ENCODE measurements at regions not wholly inside any gene's neighbourhood (a gene's known extent, or its start where the extent isn't known, plus 50 kb on each side); places are given as distances from the start of the nearest gene placed in this dataset.

DNA sequence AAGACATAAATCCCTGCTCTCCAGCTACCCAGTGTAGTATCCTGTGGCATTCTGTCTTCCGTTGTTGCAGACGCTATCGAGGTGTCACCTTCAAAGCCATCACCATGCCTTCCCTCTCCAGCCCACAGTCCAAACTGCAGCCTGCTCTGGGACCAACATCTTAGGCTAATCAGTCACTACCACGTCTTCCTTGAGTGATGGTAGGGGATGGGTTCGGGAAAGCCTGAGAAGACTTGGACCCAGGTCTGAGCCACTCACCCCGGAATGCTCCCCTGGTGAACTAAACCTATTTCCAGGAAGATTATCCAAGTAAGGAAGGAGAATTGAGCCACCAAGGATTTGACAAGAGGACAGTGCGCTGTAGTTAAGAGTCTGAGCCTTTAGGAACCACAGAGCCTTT lies 52.9 kb upstream of the IRX1 start:
- CTCF ChIA-PET = no interaction called here
- peaks cover 3% of the 10 kb centered on the region for H3K9me3 Mint-ChIP-seq (ENCODE audit: low read depth)
- H3K36me3 Mint-ChIP-seq (ENCODE audit: low read depth) = no peaks in the 10 kb centered on the region

DNA sequence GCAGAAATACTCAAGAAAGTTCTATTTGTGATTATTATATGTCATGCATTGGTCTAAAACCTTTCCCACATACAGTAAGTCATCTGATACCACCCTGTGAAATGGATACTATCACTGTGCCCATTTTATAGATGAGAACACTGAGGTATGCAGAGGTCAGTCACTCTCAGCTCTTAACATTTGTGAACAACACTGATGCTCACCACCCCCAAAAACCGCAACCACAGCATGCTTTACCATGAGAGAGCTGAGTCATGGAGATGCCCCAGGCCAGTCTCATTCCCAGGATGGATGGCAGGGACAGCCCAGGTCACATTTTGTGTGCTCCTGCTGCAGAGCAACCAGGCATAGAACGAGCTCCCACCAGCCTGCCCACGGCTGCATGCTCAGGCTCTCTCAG lies 53.5 kb upstream of the IRX1 start:
- H3K36me3 Mint-ChIP-seq (ENCODE audit: low read depth) = no peaks in the 10 kb centered on the region
- POLR2A ChIA-PET = no interaction called here

More for the DNA sequence above, 52.9 kb upstream of the IRX1 start:
- no peaks in the 10 kb centered on the region for H3K27me3 Mint-ChIP-seq
- POLR2A ChIA-PET = no interaction called here
- intact Hi-C loops (cut with DNase I, micrococcal nuclease) = no loop called here
- H3K27ac Mint-ChIP-seq = no peak overlapping the region
- H3K4me3 Mint-ChIP-seq = no peak overlapping the region
- ATAC-seq (no peak), DNase-seq (no peak)
- H3K4me1 Mint-ChIP-seq = no peaks in the 10 kb centered on the region

GRCh38 chr5:3538886-3539285 lies 56.7 kb upstream of the IRX1 start:
- ChIA-PET POLR2A (no interaction called here), CTCF (no interaction called here)
- no peaks in the 10 kb centered on the region for H3K27me3 Mint-ChIP-seq
- H3K4me3 Mint-ChIP-seq = no peak overlapping the region
- DNase-seq = no peak
- no peaks in the 10 kb centered on the region for H3K36me3 Mint-ChIP-seq (ENCODE audit: low read depth)
- intact Hi-C loops (cut with DNase I, micrococcal nuclease) = no loop called here
- H3K4me1 Mint-ChIP-seq = no peaks in the 10 kb centered on the region
- H3K27ac Mint-ChIP-seq = no peak overlapping the region
- peaks cover 2% of the 10 kb centered on the region for H3K9me3 Mint-ChIP-seq (ENCODE audit: low read depth)
- ATAC-seq = no peak

More for the DNA sequence above, 53.5 kb upstream of the IRX1 start:
- no peak overlapping the region for H3K27ac Mint-ChIP-seq
- H3K9me3 Mint-ChIP-seq (ENCODE audit: low read depth) = peaks cover 3% of the 10 kb centered on the region
- CTCF ChIA-PET = no interaction called here
- no peaks in the 10 kb centered on the region for H3K27me3 Mint-ChIP-seq
- H3K4me3 Mint-ChIP-seq = no peak overlapping the region
- DNase-seq (no peak), ATAC-seq (no peak)
- intact Hi-C loops (cut with DNase I, micrococcal nuclease) = no loop called here
- H3K4me1 Mint-ChIP-seq = no peaks in the 10 kb centered on the region

GRCh38 chr5:3537942-3538341 lies 57.7 kb upstream of the IRX1 start:
- H3K9me3 Mint-ChIP-seq (ENCODE audit: low read depth) = peaks cover 7% of the 10 kb centered on the region
- DNase-seq = no peak
- H3K4me1 Mint-ChIP-seq = no peaks in the 10 kb centered on the region
- H3K27ac Mint-ChIP-seq = no peak overlapping the region
- intact Hi-C loops (cut with DNase I, micrococcal nuclease) = no loop called here
- no peak overlapping the region for H3K4me3 Mint-ChIP-seq
- CTCF ChIA-PET = no interaction called here
- POLR2A ChIA-PET = no interaction called here
- H3K27me3 Mint-ChIP-seq = no peaks in the 10 kb centered on the region
- no peak for ATAC-seq
- H3K36me3 Mint-ChIP-seq (ENCODE audit: low read depth) = no peaks in the 10 kb centered on the region

- ChIA-PET CTCF (no interaction called here), POLR2A (no interaction called here)
- no peaks in the 10 kb centered on the region for H3K36me3 Mint-ChIP-seq (ENCODE audit: low read depth)
These were observed 60.0 kb upstream of the IRX1 start for GRCh38 chr5:3535414-3536211.

DNA sequence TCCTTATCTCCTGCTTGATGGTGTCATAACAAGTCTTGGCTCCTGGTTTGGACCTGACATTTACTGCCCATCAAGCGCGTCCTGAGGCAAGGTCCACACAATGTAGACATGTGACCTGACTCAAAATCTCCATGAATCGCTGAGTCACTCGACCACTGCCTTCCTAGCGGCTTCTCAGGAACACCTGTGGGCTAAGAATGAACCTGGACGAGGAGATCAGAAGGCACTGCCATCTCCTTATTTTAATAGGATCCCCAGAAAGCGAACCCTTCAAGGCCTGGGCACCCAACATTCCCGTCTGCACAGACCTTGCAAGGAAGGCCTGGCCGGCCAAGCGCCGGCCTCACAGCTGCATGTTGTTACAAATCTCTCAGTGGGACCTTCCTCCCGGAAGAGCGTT lies 60.6 kb upstream of the IRX1 start:
- H3K4me1 Mint-ChIP-seq = no peaks in the 10 kb centered on the region
- H3K27me3 Mint-ChIP-seq = no peaks in the 10 kb centered on the region
- no peak overlapping the region for H3K27ac Mint-ChIP-seq
- CTCF ChIA-PET = no interaction called here
- ATAC-seq (no peak), DNase-seq (no peak)
- H3K9me3 Mint-ChIP-seq (ENCODE audit: low read depth) = peaks cover 7% of the 10 kb centered on the region
- POLR2A ChIA-PET = no interaction called here
- no peak overlapping the region for H3K4me3 Mint-ChIP-seq
- intact Hi-C loops (cut with DNase I, micrococcal nuclease) = no loop called here
- H3K36me3 Mint-ChIP-seq (ENCODE audit: low read depth) = no peaks in the 10 kb centered on the region

More at GRCh38 chr5:3535414-3536211, 60.0 kb upstream of the IRX1 start:
- no peak for ATAC-seq
- H3K9me3 Mint-ChIP-seq (ENCODE audit: low read depth) = peaks cover 7% of the 10 kb centered on the region
- intact Hi-C loops (cut with DNase I, micrococcal nuclease) = no loop called here
- H3K4me1 Mint-ChIP-seq = no peaks in the 10 kb centered on the region
- no peaks in the 10 kb centered on the region for H3K27me3 Mint-ChIP-seq
- H3K4me3 Mint-ChIP-seq = no peak overlapping the region
- H3K27ac Mint-ChIP-seq = no peak overlapping the region
- DNase-seq = no peak

- ChIA-PET CTCF (no interaction called here), POLR2A (interaction anchor here (0.7 kb wide), 1 partner anchor 1218 kb away, joined by 6 read pairs; no protein-coding TSS in a partner anchor)
- Mint-ChIP-seq H3K27me3 (no peaks in the 10 kb centered on the region), H3K9me3 (ENCODE audit: low read depth) (peaks cover 8% of the 10 kb centered on the region), H3K36me3 (ENCODE audit: low read depth) (no peaks in the 10 kb centered on the region), H3K4me3 (no peak overlapping the region), H3K4me1 (no peaks in the 10 kb centered on the region), H3K27ac (no peak overlapping the region)
- intact Hi-C loops (cut with DNase I, micrococcal nuclease) = no loop called here
- ATAC-seq = no peak
- DNase-seq = no peak
These were observed 64.2 kb upstream of the IRX1 start for GRCh38 chr5:3531320-3531986.

GRCh38 chr5:3530251-3530650 lies 65.4 kb upstream of the IRX1 start:
- CTCF ChIA-PET = no interaction called here
- H3K4me1 Mint-ChIP-seq = no peaks in the 10 kb centered on the region
- POLR2A ChIA-PET = no interaction called here
- no peaks in the 10 kb centered on the region for H3K36me3 Mint-ChIP-seq (ENCODE audit: low read depth)
- H3K4me3 Mint-ChIP-seq = no peak overlapping the region
- intact Hi-C loops (cut with DNase I, micrococcal nuclease) = no loop called here
- DNase-seq (no peak), ATAC-seq (no peak)
- H3K27me3 Mint-ChIP-seq = no peaks in the 10 kb centered on the region
- no peak overlapping the region for H3K27ac Mint-ChIP-seq
- peaks cover 13% of the 10 kb centered on the region for H3K9me3 Mint-ChIP-seq (ENCODE audit: low read depth)

DNA sequence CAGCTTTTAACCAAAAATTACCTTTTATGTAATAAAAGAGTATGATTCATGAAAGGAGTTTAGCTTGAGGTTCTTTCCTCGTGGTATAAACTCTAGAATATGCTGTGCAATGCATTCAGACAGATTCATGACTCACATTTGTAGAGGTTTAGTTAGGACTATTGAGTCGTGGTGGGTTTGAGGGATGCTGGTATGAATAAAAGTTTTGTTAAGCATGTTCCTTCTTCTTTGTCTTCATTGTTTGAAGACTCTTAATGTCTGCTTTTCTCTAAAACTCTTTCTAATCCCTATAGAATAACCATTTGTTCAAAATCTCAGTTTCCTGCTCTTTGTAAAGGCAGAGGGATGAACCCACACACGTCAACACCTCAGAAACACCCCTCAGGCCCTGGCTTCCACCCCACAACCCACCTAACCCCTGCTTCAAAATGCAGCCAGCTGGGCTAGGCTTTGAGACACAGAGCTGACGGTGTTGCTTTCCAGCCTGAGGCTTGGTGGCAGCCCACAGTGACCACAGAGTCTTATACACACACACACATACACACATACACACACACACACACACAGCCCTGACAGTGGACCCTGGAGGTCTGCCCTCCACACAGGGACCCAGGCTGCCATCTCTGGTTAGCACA lies 69.0 kb upstream of the IRX1 start:
- H3K36me3 Mint-ChIP-seq (ENCODE audit: low read depth) = no peaks in the 10 kb centered on the region
- intact Hi-C loops (cut with DNase I, micrococcal nuclease) = no loop called here
- DNase-seq (no peak), ATAC-seq (no peak)
- no peaks in the 10 kb centered on the region for H3K4me1 Mint-ChIP-seq
- POLR2A ChIA-PET = no interaction called here
- H3K27me3 Mint-ChIP-seq = no peaks in the 10 kb centered on the region
- CTCF ChIA-PET = no interaction called here
- H3K9me3 Mint-ChIP-seq (ENCODE audit: low read depth) = peaks cover 12% of the 10 kb centered on the region
- H3K4me3 Mint-ChIP-seq = no peak overlapping the region
- no peak overlapping the region for H3K27ac Mint-ChIP-seq

GRCh38 chr5:3522491-3522890 lies 73.1 kb upstream of the IRX1 start:
- Mint-ChIP-seq H3K27ac (no peak overlapping the region), H3K9me3 (ENCODE audit: low read depth) (peaks cover 10% of the 10 kb centered on the region), H3K4me1 (no peaks in the 10 kb centered on the region), H3K36me3 (ENCODE audit: low read depth) (no peaks in the 10 kb centered on the region), H3K27me3 (no peaks in the 10 kb centered on the region), H3K4me3 (no peak overlapping the region)
- DNase-seq (no peak), ATAC-seq (no peak)
- intact Hi-C loops (cut with DNase I, micrococcal nuclease) = no loop called here
- ChIA-PET CTCF (interaction anchor here (0.7 kb wide), 1 partner anchor 9 kb away, joined by 3 read pairs; no protein-coding TSS in a partner anchor), POLR2A (no interaction called here)

DNA sequence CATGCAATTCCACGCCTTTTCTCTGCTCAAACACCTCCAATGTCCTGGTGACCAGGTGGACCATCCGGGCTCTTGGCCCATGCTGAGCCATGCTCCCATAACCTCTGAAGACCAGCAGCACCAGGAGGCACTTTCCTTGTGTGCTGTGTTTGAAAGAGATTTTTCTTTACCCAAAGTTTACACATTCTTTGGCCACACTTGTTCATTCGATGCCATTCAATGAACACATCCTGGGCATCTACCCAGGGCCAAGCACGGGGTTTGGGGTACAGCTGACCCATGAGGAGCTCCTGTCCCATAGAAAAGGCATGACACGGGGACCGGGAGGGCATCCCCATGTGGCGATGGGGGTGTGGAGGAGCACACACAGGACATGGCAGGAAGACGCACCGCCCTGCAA lies 77.1 kb upstream of the IRX1 start:
- ATAC-seq (no peak), DNase-seq (no peak)
- H3K4me3 Mint-ChIP-seq = no peak overlapping the region
- CTCF ChIA-PET = no interaction called here
- POLR2A ChIA-PET = no interaction called here
- no peaks in the 10 kb centered on the region for H3K4me1 Mint-ChIP-seq
- no peaks in the 10 kb centered on the region for H3K9me3 Mint-ChIP-seq (ENCODE audit: low read depth)
- H3K36me3 Mint-ChIP-seq (ENCODE audit: low read depth) = no peaks in the 10 kb centered on the region
- intact Hi-C loops (cut with DNase I, micrococcal nuclease) = no loop called here
- H3K27ac Mint-ChIP-seq = no peak overlapping the region
- H3K27me3 Mint-ChIP-seq = no peaks in the 10 kb centered on the region

GRCh38 chr5:3518051-3518450 lies 77.6 kb upstream of the IRX1 start:
- intact Hi-C loops (cut with DNase I, micrococcal nuclease) = no loop called here
- Mint-ChIP-seq H3K9me3 (ENCODE audit: low read depth) (no peaks in the 10 kb centered on the region), H3K27me3 (no peaks in the 10 kb centered on the region), H3K4me1 (no peaks in the 10 kb centered on the region), H3K36me3 (ENCODE audit: low read depth) (no peaks in the 10 kb centered on the region), H3K4me3 (no peak overlapping the region), H3K27ac (no peak overlapping the region)
- CTCF ChIA-PET = no interaction called here
- DNase-seq (no peak), ATAC-seq (no peak)
- POLR2A ChIA-PET = no interaction called here

Data from activated CD4-positive, alpha-beta T cell treated with anti-CD3 and anti-CD28 coated beads for 36 hours (primary cell).